H1 (cell line): ENCODE measurements at regions not wholly inside any gene's neighbourhood (a gene's known extent, or its start where the extent isn't known, plus 50 kb on each side); places are given as distances from the start of the nearest gene placed in this dataset.

Experiments
- CTCF ChIA-PET: fragments of 300-600 bp; sonication (Branson Sonifier 250); formaldehyde crosslinking; loops from one replicate; lab custom pipeline; 2021; ENCODE audit not compliant: partially characterized antibody; lab: Charles Lee
- POLR2A ChIA-PET: fragments of 300-600 bp; sonication (Branson Sonifier 250); formaldehyde crosslinking; loops from one replicate; lab custom pipeline; 2021; ENCODE audit warnings: inconsistent platforms; ENCODE audit not compliant: partially characterized antibody; lab: Charles Lee
- DNase-seq, 2 experiments: peaks; one replicate each; pipeline versions ENCODE4 v3.0.0 to v3.0.0-alpha.2; 2010 to 2022; ENCODE audit warnings: low spot score in 2 of 2, low read depth in 1 of 2, mixed read lengths in 1 of 2
- FAIRE-seq: peaks from 2 replicates; lab custom pipeline; 2011; peaks lifted over from hg19 to GRCh38; lab: Jason Lieb, UNC
- H2AFZ ChIP-seq: 2 replicates; pipeline ENCODE4 v1.8.1; 2012; ENCODE audit warnings: low read length, inconsistent platforms
- H2AK5ac ChIP-seq: 2 replicates; pipeline ENCODE4 v1.6.1; 2013; ENCODE audit warnings: low read depth, low read length
- H2BK120ac ChIP-seq: replicated peaks from 2 replicates; pipeline ENCODE3; 2013; ENCODE audit warnings: low read depth, low read length, inconsistent platforms
- H2BK12ac ChIP-seq: 2 replicates; pipeline ENCODE4 v1.6.1; 2013; ENCODE audit warnings: low read depth, low read length
- H2BK15ac ChIP-seq: 2 replicates; pipeline ENCODE4 v1.6.1; 2013; ENCODE audit warnings: low read length
- H2BK20ac ChIP-seq: 2 replicates; pipeline ENCODE4 v1.6.1; 2013; ENCODE audit warnings: low read length
- H2BK5ac ChIP-seq: 2 replicates; pipeline ENCODE4 v1.6.1; 2013; ENCODE audit warnings: low read depth, low read length
- H3K14ac ChIP-seq: 2 replicates; pipeline ENCODE4 v1.6.1; 2013; ENCODE audit warnings: inconsistent platforms; ENCODE audit not compliant: insufficient read length
- H3K18ac ChIP-seq: 2 replicates; pipeline ENCODE4 v1.6.1; 2013; ENCODE audit warnings: low read length; ENCODE audit errors: extremely low read depth
- H3K23ac ChIP-seq: 2 replicates; pipeline ENCODE4 v1.6.1; 2013; ENCODE audit warnings: inconsistent platforms; ENCODE audit not compliant: insufficient read length
- H3K23me2 ChIP-seq: 2 replicates; pipeline ENCODE4 v1.6.1; 2013; ENCODE audit warnings: low read depth, low read length
- H3K27ac ChIP-seq: 2 replicates; pipeline ENCODE4 v1.6.1; 2011; ENCODE audit warnings: low read depth, low read length, inconsistent platforms
- H3K27me3 ChIP-seq, 4 experiments: replicated peaks in 1 of 4; 1 replicate in 1 of 4; 2 replicates in 3 of 4; pipeline versions ENCODE4 v1.6.1 to v1.8.1; 2011 to 2013; ENCODE audit warnings: low read length in 3 of 4, mild to moderate bottlenecking in 3 of 4, inconsistent platforms in 2 of 4, mixed read lengths in 2 of 4, moderate library complexity in 1 of 4; ENCODE audit not compliant: control insufficient read depth in 3 of 4, insufficient read depth in 3 of 4; ENCODE audit errors: extremely low read depth in 1 of 4
- H3K36me3 ChIP-seq, 4 experiments: 2 replicates each; pipeline versions ENCODE4 v1.6.1 to v1.8.1; 2011 to 2013; ENCODE audit warnings: mild to moderate bottlenecking in 4 of 4, low read length in 3 of 4, moderate library complexity in 2 of 4, control low read depth in 1 of 4, inconsistent platforms in 1 of 4; ENCODE audit not compliant: insufficient read depth in 4 of 4, control insufficient read depth in 2 of 4
- H3K4ac ChIP-seq: replicated peaks from 2 replicates; pipeline ENCODE3; 2013; ENCODE audit warnings: low read length, low read depth, mixed read lengths, inconsistent platforms; ENCODE audit not compliant: insufficient read length
- H3K4me1 ChIP-seq, 4 experiments: replicated peaks in 1 of 4; 1 replicate in 1 of 4; 2 replicates in 3 of 4; pipeline versions ENCODE4 v1.6.1 to v1.8.1; 2011 to 2013; ENCODE audit warnings: low read length in 3 of 4, inconsistent platforms in 2 of 4, mixed read lengths in 1 of 4; ENCODE audit not compliant: insufficient read depth in 4 of 4, control insufficient read depth in 3 of 4
- H3K4me2 ChIP-seq, 2 experiments: 2 replicates each; pipeline versions ENCODE4 v1.6.1 to v1.8.1; 2011 to 2013; ENCODE audit warnings: low read depth in 2 of 2, low read length in 2 of 2, control low read depth in 1 of 2, inconsistent platforms in 1 of 2, mild to moderate bottlenecking in 1 of 2; ENCODE audit not compliant: insufficient read depth in 1 of 2
- H3K4me3 ChIP-seq, 4 experiments: fragments of 200-600, 300-600 bp in 1 of 4; sonication (generic), shearing (Covaris generic), sonication (Bioruptor Twin) in 1 of 4; 2 replicates each; pipeline versions ENCODE4 v1.5.1 to v1.8.1; 2011 to 2016; ENCODE audit warnings: low read length in 4 of 4, low read depth in 3 of 4, control low read depth in 2 of 4, inconsistent platforms in 2 of 4, mild to moderate bottlenecking in 2 of 4, mixed read lengths in 1 of 4, moderate library complexity in 1 of 4; ENCODE audit not compliant: insufficient read depth in 2 of 4; ENCODE audit errors: extremely low read depth in 1 of 4
- H3K56ac ChIP-seq: replicated peaks from 2 replicates; pipeline ENCODE3; 2013; ENCODE audit warnings: low read depth, mild to moderate bottlenecking, mixed read lengths, low read length, inconsistent platforms; ENCODE audit not compliant: insufficient read length
- H3K79me1 ChIP-seq: 2 replicates; pipeline ENCODE4 v1.6.1; 2013; ENCODE audit warnings: low read depth, low read length, control low read depth
- H3K79me2 ChIP-seq, 2 experiments: 2 replicates each; pipeline versions ENCODE4 v1.6.1 to v1.8.1; 2012 to 2013; ENCODE audit warnings: low read length in 2 of 2, mild to moderate bottlenecking in 2 of 2, inconsistent platforms in 1 of 2; ENCODE audit not compliant: insufficient read depth in 2 of 2, control insufficient read depth in 1 of 2
- H3K9ac ChIP-seq, 4 experiments: replicated peaks in 1 of 4; 1 replicate in 1 of 4; 2 replicates in 3 of 4; pipeline versions ENCODE4 v1.6.1 to v1.8.1; 2011 to 2013; ENCODE audit warnings: low read depth in 3 of 4, low read length in 3 of 4, control low read depth in 2 of 4, mild to moderate bottlenecking in 2 of 4, moderate library complexity in 2 of 4, inconsistent platforms in 1 of 4; ENCODE audit errors: extremely low read depth in 1 of 4
- H3K9me3 ChIP-seq, 2 experiments: 2 replicates each; pipeline versions ENCODE4 v1.6.1 to v1.8.1; 2012 to 2013; ENCODE audit warnings: mild to moderate bottlenecking in 2 of 2, moderate library complexity in 2 of 2, control low read depth in 1 of 2, inconsistent platforms in 1 of 2, low read depth in 1 of 2, low read length in 1 of 2, mixed read lengths in 1 of 2; ENCODE audit not compliant: insufficient read depth in 2 of 2
- H4K20me1 ChIP-seq, 2 experiments: replicated peaks in 1 of 2; 2 replicates each; pipeline versions ENCODE3 to v1.8.1; 2011 to 2013; ENCODE audit warnings: inconsistent platforms in 2 of 2, low read length in 2 of 2, mild to moderate bottlenecking in 1 of 2; ENCODE audit not compliant: insufficient read depth in 2 of 2, control insufficient read depth in 1 of 2
- H4K5ac ChIP-seq: 2 replicates; pipeline ENCODE4 v1.6.1; 2013; ENCODE audit warnings: low read length, low read depth, mixed read lengths, inconsistent platforms; ENCODE audit not compliant: insufficient read length
- H4K8ac ChIP-seq: 2 replicates; pipeline ENCODE4 v1.8.0; 2013; ENCODE audit warnings: mild to moderate bottlenecking, moderate library complexity, low read length, inconsistent platforms; ENCODE audit not compliant: insufficient read depth; ENCODE audit errors: extremely low read depth
- H4K91ac ChIP-seq: replicated peaks from 2 replicates; pipeline ENCODE3; 2013; ENCODE audit warnings: low read length, mixed read lengths, inconsistent platforms; ENCODE audit not compliant: insufficient read length
- ATF3 ChIP-seq: IDR thresholded peaks from 2 replicates; pipeline ENCODE4 v1.6.1; 2011; ENCODE audit warnings: low read depth, mild to moderate bottlenecking, low read length; ENCODE audit not compliant: insufficient read depth
- CEBPB ChIP-seq: IDR thresholded peaks from 2 replicates; pipeline ENCODE4 v1.6.1; 2012; ENCODE audit warnings: low read depth, low read length
- FOSL1 ChIP-seq: IDR thresholded peaks from 2 replicates; pipeline ENCODE4 v1.6.1; 2011; ENCODE audit warnings: mild to moderate bottlenecking, low read depth, low read length, moderate library complexity; ENCODE audit not compliant: insufficient read depth
- SIN3A ChIP-seq, 2 experiments: IDR thresholded peaks in 1 of 2; conservative IDR thresholded peaks in 1 of 2; 2 replicates each; pipeline ENCODE4 v1.6.1; 2011 to 2012; ENCODE audit warnings: low read length in 2 of 2, improper control_type of control experiment in 1 of 2, low read depth in 1 of 2, mild to moderate bottlenecking in 1 of 2
- SP2 ChIP-seq: IDR thresholded peaks from 2 replicates; pipeline ENCODE4 v1.6.1; 2012; ENCODE audit warnings: mild to moderate bottlenecking, low read length, inconsistent platforms
- WGBS, 2 experiments: shearing (Covaris generic) in 1 of 2; methylation state at CpG; one replicate each; pipeline versions ENCODE4 v1.1.6 to v1.1.7; 2013 to 2015; ENCODE audit warnings: low lambda C conversion rate in 2 of 2, mixed read lengths in 2 of 2, inconsistent platforms in 1 of 2, low coverage in 1 of 2, missing lambda C conversion rate in 1 of 2; ENCODE audit not compliant: insufficient replicate concordance in 2 of 2, insufficient coverage in 1 of 2, insufficient read length in 1 of 2; ENCODE audit errors: extremely low coverage in 1 of 2, missing lambda C conversion rate in 1 of 2; 5-methylcytosine and 5-hydroxymethylcytosine counted together

GRCh38 chr10:3898821-3899220 lies 113.8 kb upstream of the KLF6 start:
- Histone ChIP-seq H3K27me3 (no peaks in the 10 kb centered on the region), H3K4ac (no peak overlapping the region), H4K5ac (no peak overlapping the region), H2BK12ac (no peak overlapping the region), H3K9me3 (no peaks in the 10 kb centered on the region), H3K79me2 (no peaks in the 10 kb centered on the region), H4K91ac (no peak overlapping the region), H3K27ac (no peak overlapping the region), H2BK120ac (no peak overlapping the region), H2AFZ (no peak overlapping the region), H3K23ac (no peak overlapping the region), H3K4me2 (no peak overlapping the region), H2BK15ac (no peak overlapping the region), H3K18ac (no peak overlapping the region), H3K4me1 (peaks cover 0 to 3% (median 0%) of the 10 kb centered on the region in 4 experiments; a peak in 2 of 7 replicates), H2BK5ac (no peak overlapping the region), H3K9ac (no peak overlapping the region), H3K14ac (no peak overlapping the region), H4K20me1 (no peaks in the 10 kb centered on the region), H4K8ac (no peak overlapping the region), H2AK5ac (no peak overlapping the region), H2BK20ac (no peak overlapping the region), H3K36me3 (no peaks in the 10 kb centered on the region), H3K4me3 (no peak overlapping the region), H3K56ac (no peak overlapping the region), H3K79me1 (no peaks in the 10 kb centered on the region), H3K23me2 (no peaks in the 10 kb centered on the region)
- FAIRE-seq (no peak), DNase-seq (no peak)
- ChIA-PET POLR2A (interaction anchor here (0.6 kb wide), 1 partner anchor 391 kb away, joined by 3 read pairs; no protein-coding TSS in a partner anchor), CTCF (no interaction called here)
- WGBS, 2 experiments = 90% methylated on average over 4 of the region's 4 CpGs; no CpG with 5 or more reads in 1 of the 2 experiments
- TF ChIP-seq SIN3A (conservative IDR thresholded peaks at IDR 0.05 in 1 of 2, IDR thresholded peaks at IDR 0.05 in 1 of 2; ENCODE audit: low read depth in 1 of 2, low read length in 2 of 2) (no peak), SP2 (no peak), CEBPB (no peak), FOSL1 (no peak), ATF3 (no peak)
